ENCODE measurements at regions not wholly inside any gene's neighbourhood (a gene's known extent, or its start where the extent isn't known, plus 50 kb on each side); places are given as distances from the start of the nearest gene placed in this dataset.

GRCh38 chrX:107526141-107526540 is 76.7 kb downstream of the FRMPD3 start:
- CTCF ChIA-PET, result no interaction called here
- 93% methylated on average over 3 of the region's 3 CpGs for WGBS (ENCODE audit: missing lambda C conversion rate)

GRCh38 chrX:107530141-107530540 is 80.7 kb downstream of the FRMPD3 start:
- FAIRE-seq, result no peak
- ChIA-PET CTCF (interaction anchor here (0.8 to 1.1 kb wide), 2 partner anchors 8 to 9 kb away, joined by 3 read pairs; no protein-coding TSS in a partner anchor), POLR2A (no interaction called here)
- ATAC-seq, result no peak
- no peaks in the 10 kb centered on the region for H3K4me1 ChIP-seq
- TF ChIP-seq JUNB (IDR thresholded peaks at IDR 0.05) (no peak), FOSL2 (IDR thresholded peaks at IDR 0.05) (no peak), FOSL2 (CRISPR knock-in tag; IDR thresholded peaks at IDR 0.05) (no peak), CTCF (IDR thresholded peaks at IDR 0.05) (no peak), HOXB13 (CRISPR knock-in tag; IDR thresholded peaks at IDR 0.05; ENCODE audit: low read depth) (no peak), NFE2L2 (conservative IDR thresholded peaks at IDR 0.05; ENCODE audit: low read length) (no peak), MAFK (IDR thresholded peaks at IDR 0.05; ENCODE audit: partially characterized antibody) (no peak), PHF8 (IDR thresholded peaks at IDR 0.05; ENCODE audit: borderline replicate concordance, low read depth) (no peak), MAZ (IDR thresholded peaks at IDR 0.05; ENCODE audit: borderline replicate concordance, low read depth, low read length) (no peak), PBX3 (IDR thresholded peaks at IDR 0.05) (no peak), ATOH8 (CRISPR knock-in tag; IDR thresholded peaks at IDR 0.05; ENCODE audit: low read depth) (no peak), FOXS1 (CRISPR knock-in tag; IDR thresholded peaks at IDR 0.05) (no peak), EHMT2 (IDR thresholded peaks at IDR 0.05; ENCODE audit: low read depth) (no peak), MYC (IDR thresholded peaks at IDR 0.05; ENCODE audit: borderline replicate concordance, low read length) (no peak), RAD21 (conservative IDR thresholded peaks at IDR 0.05 in 1 of 2, IDR thresholded peaks at IDR 0.05 in 1 of 2) (no peak), NR3C1 (IDR thresholded peaks at IDR 0.05) (no peak)
- WGBS (ENCODE audit: missing lambda C conversion rate), result 8% methylated on average over 4 of the region's 4 CpGs
- H3K9me3 ChIP-seq, result no peaks in the 10 kb centered on the region
- H3K4me3 ChIP-seq, result no peak overlapping the region
- no peak overlapping the region for H3K27ac ChIP-seq
- no peak for DNase-seq (ENCODE audit: low read depth in 1 of 2, low spot score in 1 of 2)
- H3K4me2 ChIP-seq, result no peak overlapping the region

More at GRCh38 chrX:107526141-107526540, 76.7 kb downstream of the FRMPD3 start:
- DNase-seq (ENCODE audit: low read depth in 1 of 2, low spot score in 1 of 2) (no peak), FAIRE-seq (peak; percentile 63), ATAC-seq (no peak)
- Histone ChIP-seq H3K4me3 (no peak overlapping the region), H3K9me3 (no peaks in the 10 kb centered on the region), H3K27ac (no peak overlapping the region), H3K4me2 (no peak overlapping the region), H3K4me1 (no peaks in the 10 kb centered on the region)
- POLR2A ChIA-PET, result no interaction called here
- TF ChIP-seq POLR2A (IDR thresholded peaks at IDR 0.05; ENCODE audit: low read length) (no peak), HEYL (CRISPR knock-in tag; IDR thresholded peaks at IDR 0.05) (no peak)

- 3% methylated on average over 6 of the region's 6 CpGs for WGBS (ENCODE audit: missing lambda C conversion rate)
- POLR2A ChIA-PET, result no interaction called here
- FAIRE-seq, result peak; percentile 91
Measured at GRCh38 chrX:107537815-107538214, 88.4 kb downstream of the FRMPD3 start.

More at GRCh38 chrX:107537815-107538214, 88.4 kb downstream of the FRMPD3 start:
- ATAC-seq, result peak; percentile 68 to 87; a peak in 5 of 6 replicates
- peak; percentile 21 to 66 for DNase-seq (ENCODE audit: low read depth in 1 of 2, low spot score in 1 of 2)
- H3K4me1 ChIP-seq, result no peaks in the 10 kb centered on the region
- H3K4me3 ChIP-seq, result no peak overlapping the region
- no peak overlapping the region for H3K27ac ChIP-seq
- H3K4me2 ChIP-seq, result no peak overlapping the region
- no peaks in the 10 kb centered on the region for H3K9me3 ChIP-seq
- CTCF ChIA-PET, result interaction anchor here (0.7 to 3.0 kb wide), 17 partner anchors 10 to 262 kb away, joined by 3 to 23 read pairs (median 4); partner anchors contain the start of gene PRPS1
- no peak for TF ChIP-seq POLR2AphosphoS2 (conservative IDR thresholded peaks at IDR 0.05; ENCODE audit: low read length)
- TF ChIP-seq FOXS1 (CRISPR knock-in tag; IDR thresholded peaks at IDR 0.05), result no peak
- TF ChIP-seq CHD4 (IDR thresholded peaks at IDR 0.05; ENCODE audit: borderline replicate concordance), result no peak
- TF ChIP-seq, protein P1, sequence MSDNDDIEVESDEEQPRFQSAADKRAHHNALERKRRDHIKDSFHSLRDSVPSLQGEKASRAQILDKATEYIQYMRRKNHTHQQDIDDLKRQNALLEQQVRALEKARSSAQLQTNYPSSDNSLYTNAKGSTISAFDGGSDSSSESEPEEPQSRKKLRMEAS (IDR thresholded peaks at IDR 0.05), result no peak
- TF ChIP-seq HMGXB4 (CRISPR knock-in tag; IDR thresholded peaks at IDR 0.05; ENCODE audit: borderline replicate concordance), result no peak
- TF ChIP-seq CTCF (IDR thresholded peaks at IDR 0.05), result peak; percentile 59
- no peak for TF ChIP-seq ESRRA (IDR thresholded peaks at IDR 0.05; ENCODE audit: borderline replicate concordance, low read length)
- no peak for TF ChIP-seq NR3C1 (IDR thresholded peaks at IDR 0.05)
- TF ChIP-seq FOSL2 (IDR thresholded peaks at IDR 0.05), result no peak
- TF ChIP-seq FOSL2 (CRISPR knock-in tag; IDR thresholded peaks at IDR 0.05), result no peak
- no peak for TF ChIP-seq GATA3 (IDR thresholded peaks at IDR 0.05; ENCODE audit: borderline replicate concordance)
- no peak for TF ChIP-seq NFE2L2 (conservative IDR thresholded peaks at IDR 0.05; ENCODE audit: low read length)
- peak; percentile 56 for TF ChIP-seq SMC3 (IDR thresholded peaks at IDR 0.05)
- peak; percentile 67 to 78 for TF ChIP-seq RAD21 (conservative IDR thresholded peaks at IDR 0.05 in 1 of 2, IDR thresholded peaks at IDR 0.05 in 1 of 2)
- TF ChIP-seq ZC3H11A (IDR thresholded peaks at IDR 0.05), result no peak
- TF ChIP-seq MYC (IDR thresholded peaks at IDR 0.05; ENCODE audit: borderline replicate concordance, low read length), result no peak

Measured in A549 (cell line).